Stimulated activated CD4-positive, alpha-beta T cell treated with anti-CD3 and anti-CD28 coated beads, Interleukin-4, amount 100 ng/mL, for 4 hours (primary cell): ENCODE measurements at regions not wholly inside any gene's neighbourhood (a gene's known extent, or its start where the extent isn't known, plus 50 kb on each side); places are given as distances from the start of the nearest gene placed in this dataset.

Source experiments
- DNase-seq, 2 experiments: peaks; one replicate each; pipeline ENCODE4 v3.0.0-alpha.2; 2020

- no peak for DNase-seq
These were observed 214.5 kb upstream of the CITED2 start for GRCh38 chr6:139588734-139589593.

DNA sequence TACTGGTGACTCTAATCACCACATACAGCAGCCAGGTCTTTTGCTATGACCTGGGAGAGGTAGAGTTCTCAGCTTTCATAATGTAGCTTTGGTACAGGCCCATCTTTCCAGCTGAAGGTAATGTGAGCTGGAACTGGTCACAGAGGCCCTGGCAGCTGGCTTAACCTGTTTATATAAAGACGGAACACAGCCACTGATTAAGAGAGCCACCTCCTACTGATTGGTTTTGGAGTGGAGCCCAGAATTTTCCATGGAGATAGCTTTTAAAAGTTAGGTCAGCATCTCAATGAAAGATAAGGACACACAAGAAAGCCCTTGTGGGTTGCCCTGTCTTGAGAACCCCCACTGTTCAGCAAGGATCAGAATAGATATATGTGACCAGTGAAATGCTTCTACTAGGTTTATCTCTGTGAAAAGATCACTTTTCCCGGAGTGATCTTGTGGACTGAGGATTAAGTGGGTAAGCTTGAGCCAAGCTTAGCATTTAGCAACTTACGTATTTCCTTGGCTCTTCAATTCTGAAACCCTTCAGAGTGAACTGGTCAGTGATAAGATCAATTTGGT lies 213.7 kb upstream of the CITED2 start:
- DNase-seq: no peak

- DNase-seq: no peak
These were observed 213.0 kb upstream of the CITED2 start for GRCh38 chr6:139587469-139587868.

DNA sequence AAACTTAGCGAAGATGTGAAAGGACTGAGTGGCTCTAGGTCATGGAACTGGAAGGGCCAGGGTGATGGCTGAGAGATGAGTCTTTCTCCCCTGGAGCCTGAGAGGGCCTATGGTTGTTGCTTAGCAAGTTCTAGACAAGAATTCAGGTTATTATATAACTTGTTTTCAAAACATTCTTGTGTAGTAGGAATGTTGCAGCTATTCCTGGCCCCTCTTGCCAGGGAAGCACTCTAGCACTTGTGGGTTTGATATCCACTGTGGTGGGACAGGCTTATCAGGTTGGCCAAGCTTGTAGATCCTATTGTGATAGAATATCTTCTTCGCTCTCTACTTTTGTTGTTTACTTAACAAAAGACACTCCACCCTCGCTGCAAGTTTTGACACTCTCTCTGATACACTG lies 211.8 kb upstream of the CITED2 start:
- DNase-seq: no peak

GRCh38 chr6:139584599-139584998 lies 210.2 kb upstream of the CITED2 start:
- no peak for DNase-seq

- DNase-seq: no peak
These were observed 209.0 kb upstream of the CITED2 start for GRCh38 chr6:139583420-139583819.

DNA sequence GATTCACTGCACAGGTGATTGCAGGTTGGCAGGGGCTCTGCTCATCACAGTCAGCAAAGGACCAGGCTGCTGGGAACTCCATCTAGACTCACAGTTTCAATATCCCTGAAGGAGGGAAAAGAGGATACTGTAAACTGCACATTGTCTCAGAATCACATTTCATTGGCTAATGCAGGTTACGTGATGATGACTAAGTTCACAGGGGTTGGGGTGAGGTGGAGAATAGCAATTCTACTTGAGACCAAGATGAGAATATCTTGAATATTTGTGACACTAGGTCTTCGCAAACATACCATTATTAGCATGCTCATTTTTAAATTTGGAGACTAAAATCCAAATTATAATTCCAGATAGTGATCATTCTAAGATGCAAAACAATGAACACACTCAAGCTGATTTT lies 208.5 kb upstream of the CITED2 start:
- no peak for DNase-seq

DNA sequence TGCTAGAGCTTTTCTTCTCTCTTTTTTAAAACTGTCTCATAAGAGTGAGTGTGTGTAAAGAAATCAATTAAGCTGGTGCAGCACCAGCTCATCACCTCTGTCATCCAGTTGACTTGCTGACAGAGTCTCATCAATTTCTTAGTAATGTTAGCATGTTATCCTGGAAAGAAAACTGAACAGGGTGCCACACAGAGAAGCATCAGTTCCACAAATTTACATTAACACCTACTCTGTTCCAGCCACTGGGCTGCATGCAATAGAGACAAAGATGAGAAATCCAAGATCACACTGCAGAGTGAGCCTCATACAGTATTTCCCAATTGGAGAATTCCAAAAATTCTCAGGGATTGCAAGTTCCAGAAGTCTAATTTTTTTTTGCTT lies 207.0 kb upstream of the CITED2 start:
- no peak for DNase-seq

- DNase-seq: no peak
These were observed 206.4 kb upstream of the CITED2 start for GRCh38 chr6:139580592-139581484.

DNA sequence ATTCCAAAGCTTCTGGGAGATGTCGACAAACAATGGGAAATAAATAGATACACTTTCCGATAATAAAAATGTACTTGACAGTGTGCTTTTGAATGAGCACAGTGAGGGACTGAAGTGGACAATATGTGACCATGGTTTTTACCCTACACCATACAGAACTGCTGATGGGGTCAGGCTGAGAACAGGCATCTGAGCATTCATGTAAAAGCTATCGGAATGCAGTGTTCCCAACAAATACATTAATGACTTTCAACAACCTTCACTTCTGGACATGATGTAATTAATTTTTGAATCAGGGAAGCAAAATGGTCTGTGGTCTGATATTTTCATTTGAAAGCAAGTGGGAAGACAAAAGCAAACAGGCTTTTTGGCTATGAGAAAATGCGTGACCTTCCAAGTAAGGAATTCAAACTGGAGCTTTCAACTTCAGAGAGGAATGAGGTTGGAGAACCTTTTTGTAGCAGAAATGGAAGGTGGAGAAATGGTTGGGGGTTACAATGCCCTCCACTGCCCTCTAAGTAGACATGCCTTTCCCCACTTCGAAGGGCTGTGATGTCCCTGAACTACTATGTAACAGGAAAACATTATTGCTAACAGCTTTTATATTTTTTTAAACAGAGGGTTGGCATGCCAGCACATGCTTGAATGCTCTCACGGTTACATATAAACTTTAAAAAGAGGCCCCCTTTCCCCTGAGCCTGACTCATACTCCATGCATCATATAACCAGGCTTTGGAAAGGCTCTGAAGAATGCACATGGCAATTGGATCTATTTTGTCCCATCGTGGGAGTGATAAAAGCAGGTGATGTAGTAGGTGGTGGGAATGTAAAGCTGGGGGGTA lies 203.5 kb upstream of the CITED2 start:
- no peak for DNase-seq

DNA sequence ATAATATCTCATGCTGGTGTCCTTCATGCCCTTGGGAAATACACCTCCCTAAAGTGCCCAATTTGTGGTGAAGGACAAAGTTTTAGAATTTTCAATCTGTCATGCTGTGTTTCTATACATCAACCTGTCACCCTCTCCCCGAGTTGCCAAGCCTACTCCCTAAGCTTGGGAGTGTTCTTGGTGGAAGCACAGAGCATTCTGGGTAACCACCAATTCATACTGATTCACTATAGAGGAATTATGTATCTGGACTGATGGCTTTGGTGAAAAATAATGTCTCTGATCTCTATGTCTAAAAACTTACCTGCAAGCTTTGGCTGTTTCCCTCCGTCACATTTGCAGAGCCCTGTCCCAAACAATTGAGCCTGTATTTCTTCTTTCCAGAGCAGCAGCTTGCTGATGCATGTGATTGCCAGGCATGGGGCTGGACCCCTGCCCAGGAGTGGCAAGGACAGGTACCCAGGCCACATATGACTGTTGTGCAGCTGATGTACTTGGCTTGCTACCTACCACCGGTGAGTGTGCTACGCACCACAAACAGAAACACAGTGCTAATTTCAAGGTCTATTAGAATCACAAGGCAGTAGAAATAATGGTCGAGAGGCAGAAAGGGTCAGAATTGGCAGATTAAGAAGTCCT lies 202.8 kb upstream of the CITED2 start:
- no peak for DNase-seq

GRCh38 chr6:139572001-139572400 lies 197.6 kb upstream of the CITED2 start:
- DNase-seq: no peak

- DNase-seq: no peak
These were observed 195.7 kb upstream of the CITED2 start for GRCh38 chr6:139570166-139570565.

GRCh38 chr6:139569566-139569965 lies 195.1 kb upstream of the CITED2 start:
- DNase-seq: no peak

- no peak for DNase-seq
These were observed 194.6 kb upstream of the CITED2 start for GRCh38 chr6:139568956-139569538.

- DNase-seq: no peak
These were observed 193.9 kb upstream of the CITED2 start for GRCh38 chr6:139568151-139568955.

GRCh38 chr6:139567095-139567494 lies 192.6 kb upstream of the CITED2 start:
- no peak for DNase-seq

GRCh38 chr6:139565591-139565990 lies 191.1 kb upstream of the CITED2 start:
- no peak for DNase-seq

GRCh38 chr6:139557547-139557946 lies 183.1 kb upstream of the CITED2 start:
- no peak for DNase-seq

- no peak for DNase-seq
These were observed 182.1 kb upstream of the CITED2 start for GRCh38 chr6:139556532-139556931.

GRCh38 chr6:139553916-139554315 lies 179.5 kb upstream of the CITED2 start:
- no peak for DNase-seq
